ENCODE measurements at regions not wholly inside any gene's neighbourhood (a gene's known extent, or its start where the extent isn't known, plus 50 kb on each side); places are given as distances from the start of the nearest gene placed in this dataset.

DNA sequence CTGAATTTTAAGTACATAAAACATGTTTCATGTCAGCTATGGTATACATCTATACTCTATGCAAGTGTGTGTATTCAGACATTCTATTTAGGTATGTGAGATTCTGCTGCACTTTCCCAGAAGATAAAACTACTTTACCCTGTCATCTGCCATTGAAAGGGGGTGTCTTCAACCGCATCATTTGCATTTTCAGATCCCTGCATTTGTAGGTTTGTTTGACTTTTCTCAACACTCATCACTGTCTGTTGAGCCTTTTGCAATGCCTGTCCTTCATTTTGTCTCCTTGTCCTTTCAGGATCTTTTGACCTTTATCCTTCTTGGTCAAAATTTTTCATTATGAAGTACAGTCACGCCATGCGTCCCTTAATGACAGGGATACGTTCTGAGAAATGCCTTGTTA is 103.5 kb downstream of the TMA16 start:
- no peak for DNase-seq
- H3K9me3 ChIP-seq (replicated peaks in 1 of 2; ENCODE audit: control insufficient read depth in 1 of 2, insufficient read depth in 1 of 2, low read length in 2 of 2), result no peaks in the 10 kb centered on the region
- TF ChIP-seq CTCF (IDR thresholded peaks at IDR 0.05), result no peak
- no peaks in the 10 kb centered on the region for H3K9me3 Mint-ChIP-seq
- H3K4me3 ChIP-seq (replicated peaks in 1 of 3; ENCODE audit: low read depth in 2 of 3, low read length in 3 of 3), result no peak overlapping the region
- H3K36me3 Mint-ChIP-seq, result peaks cover 25 to 45% of the 10 kb centered on the region in 2 donors
- H3K9ac ChIP-seq (ENCODE audit: insufficient read depth, low read length, poor library complexity, severe bottlenecking), result no peak overlapping the region
- H2AFZ ChIP-seq (ENCODE audit: insufficient read depth, low read depth, low read length, poor library complexity, severe bottlenecking), result no peak overlapping the region
- 100% methylated on average over 4 of the region's 4 CpGs for WGBS (ENCODE audit: insufficient coverage)
- H3K27ac ChIP-seq (ENCODE audit: low read depth in 1 of 2, low read length in 2 of 2), result peak overlapping the region in 1 of 2 donors; percentile 23
- H3K27me3 Mint-ChIP-seq (ENCODE audit: low read depth in 3 of 3), result peaks cover 0 to 1% (median 0%) of the 10 kb centered on the region in 3 donors
- H3K36me3 ChIP-seq (replicated peaks in 1 of 2; ENCODE audit: control insufficient read depth in 1 of 2, insufficient read depth in 2 of 2, low read length in 2 of 2), result peaks cover 16 to 36% of the 10 kb centered on the region in 2 donors
- peaks cover 99% of the 10 kb centered on the region for H3K79me2 ChIP-seq (ENCODE audit: insufficient read depth, low read length)
- peaks cover 95% of the 10 kb centered on the region for H4K20me1 ChIP-seq (ENCODE audit: insufficient read depth, low read length)
- peaks cover 66% of the 10 kb centered on the region for H3K4me1 Mint-ChIP-seq
- no peaks in the 10 kb centered on the region for H3K27me3 ChIP-seq (ENCODE audit: control insufficient read depth in 2 of 2, insufficient read depth in 2 of 2, low read length in 2 of 2)
- intact Hi-C loops (cut with micrococcal nuclease), result no loop called here
- H3K27ac Mint-ChIP-seq, result no peak overlapping the region
- peak overlapping the region; percentile 1 for H3K4me2 ChIP-seq (replicated peaks; ENCODE audit: extremely low read depth, low read length, poor library complexity, severe bottlenecking)
- no peak overlapping the region for H3K4me3 Mint-ChIP-seq
- peaks cover 75 to 94% of the 10 kb centered on the region in 2 donors for H3K4me1 ChIP-seq (ENCODE audit: control insufficient read depth in 1 of 2, insufficient read depth in 2 of 2, low read length in 2 of 2)

DNA sequence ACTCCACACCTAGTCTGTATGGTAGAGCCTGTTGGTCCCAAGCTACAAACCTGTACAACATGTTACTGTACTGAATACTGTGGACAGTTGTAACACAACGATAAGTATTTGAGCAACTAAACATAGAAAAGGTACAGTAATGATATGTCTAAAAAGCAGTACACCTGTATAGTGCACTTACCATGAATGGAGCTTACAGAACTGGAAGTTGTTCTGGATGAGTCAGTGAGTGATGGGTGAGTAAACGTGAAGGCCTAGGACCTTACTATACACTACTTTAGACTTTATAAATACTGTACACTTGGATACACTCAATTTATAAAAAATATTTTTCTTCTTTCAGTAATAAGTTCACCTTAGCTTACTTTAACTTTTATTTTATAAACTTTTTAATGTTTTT is 104.0 kb downstream of the TMA16 start:
- H2AFZ ChIP-seq (ENCODE audit: insufficient read depth, low read depth, low read length, poor library complexity, severe bottlenecking), result no peak overlapping the region
- H3K79me2 ChIP-seq (ENCODE audit: insufficient read depth, low read length), result peaks cover 99% of the 10 kb centered on the region
- Mint-ChIP-seq H3K4me1 (peaks cover 67% of the 10 kb centered on the region), H3K4me3 (no peak overlapping the region), H3K27ac (peak overlapping the region in 1 of 7 donors; percentile 25), H3K36me3 (peaks cover 28 to 43% of the 10 kb centered on the region in 2 donors), H3K9me3 (no peaks in the 10 kb centered on the region), H3K27me3 (ENCODE audit: low read depth in 3 of 3) (peaks cover 0 to 1% (median 0%) of the 10 kb centered on the region in 3 donors)
- TF ChIP-seq CTCF (IDR thresholded peaks at IDR 0.05), result no peak
- intact Hi-C loops (cut with micrococcal nuclease), result no loop called here
- no CpG with 5 or more reads among the region's 2 CpGs for WGBS (ENCODE audit: insufficient coverage)
- peak in 1 of 3 donors; percentile 32 for DNase-seq
- H3K4me2 ChIP-seq (replicated peaks; ENCODE audit: extremely low read depth, low read length, poor library complexity, severe bottlenecking), result peak overlapping the region; percentile 1
- no peaks in the 10 kb centered on the region for H3K9me3 ChIP-seq (replicated peaks in 1 of 2; ENCODE audit: control insufficient read depth in 1 of 2, insufficient read depth in 1 of 2, low read length in 2 of 2)
- H3K4me1 ChIP-seq (ENCODE audit: control insufficient read depth in 1 of 2, insufficient read depth in 2 of 2, low read length in 2 of 2), result peaks cover 78 to 94% of the 10 kb centered on the region in 2 donors
- peaks cover 95% of the 10 kb centered on the region for H4K20me1 ChIP-seq (ENCODE audit: insufficient read depth, low read length)
- H3K27me3 ChIP-seq (ENCODE audit: control insufficient read depth in 2 of 2, insufficient read depth in 2 of 2, low read length in 2 of 2), result no peaks in the 10 kb centered on the region
- no peak overlapping the region for H3K4me3 ChIP-seq (replicated peaks in 1 of 3; ENCODE audit: low read depth in 2 of 3, low read length in 3 of 3)
- H3K9ac ChIP-seq (ENCODE audit: insufficient read depth, low read length, poor library complexity, severe bottlenecking), result no peak overlapping the region
- H3K36me3 ChIP-seq (replicated peaks in 1 of 2; ENCODE audit: control insufficient read depth in 1 of 2, insufficient read depth in 2 of 2, low read length in 2 of 2), result peaks cover 16 to 39% of the 10 kb centered on the region in 2 donors
- peak overlapping the region in 1 of 2 donors; percentile 23 for H3K27ac ChIP-seq (ENCODE audit: low read depth in 1 of 2, low read length in 2 of 2)

Data from CD14-positive monocyte (primary cell).